HG02884 (cell line): ENCODE measurements at regions not wholly inside any gene's neighbourhood (a gene's known extent, or its start where the extent isn't known, plus 50 kb on each side); places are given as distances from the start of the nearest gene placed in this dataset.
"Not testable (repeated sequence)": the region's sequence is repeated elsewhere in the genome, so short reads cannot be mapped to it uniquely, and the experiment has no call there.

Experiments used
- ATAC-seq: cut with Tn5 transposase; IDR thresholded peaks from one replicate; pipeline ENCODE4 v1.9.1; 2021; ENCODE audit warnings: mild to moderate bottlenecking, moderate library complexity; ENCODE audit not compliant: unreplicated experiment

GRCh38 chr2:20499387-20499786, 52.5 kb downstream of the RHOB start:
- no peak for ATAC-seq

DNA sequence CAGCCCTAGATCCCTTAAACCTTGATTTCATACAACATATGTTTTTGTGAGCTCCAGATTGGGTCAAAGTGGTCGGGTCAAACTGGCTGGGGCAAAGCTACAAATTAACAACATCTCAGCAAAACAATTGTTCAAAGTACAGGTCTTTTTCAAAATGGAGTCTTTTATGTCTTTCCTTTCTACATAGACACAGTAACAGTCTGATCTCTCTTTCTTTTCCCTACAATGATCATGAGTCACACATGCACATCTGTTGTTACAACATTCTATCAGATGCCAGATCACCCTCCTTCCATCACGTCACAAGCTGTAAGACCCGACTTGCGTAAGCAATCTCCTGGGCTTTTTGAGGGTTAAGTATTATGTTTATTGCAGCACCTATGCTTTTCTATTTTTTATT, 55.1 kb downstream of the RHOB start:
- no peak for ATAC-seq

GRCh38 chr2:20502496-20502895, 55.6 kb downstream of the RHOB start:
- ATAC-seq, result not testable (repeated sequence)

- ATAC-seq, result no peak
Observed at GRCh38 chr2:20504174-20504573, 57.3 kb downstream of the RHOB start.

DNA sequence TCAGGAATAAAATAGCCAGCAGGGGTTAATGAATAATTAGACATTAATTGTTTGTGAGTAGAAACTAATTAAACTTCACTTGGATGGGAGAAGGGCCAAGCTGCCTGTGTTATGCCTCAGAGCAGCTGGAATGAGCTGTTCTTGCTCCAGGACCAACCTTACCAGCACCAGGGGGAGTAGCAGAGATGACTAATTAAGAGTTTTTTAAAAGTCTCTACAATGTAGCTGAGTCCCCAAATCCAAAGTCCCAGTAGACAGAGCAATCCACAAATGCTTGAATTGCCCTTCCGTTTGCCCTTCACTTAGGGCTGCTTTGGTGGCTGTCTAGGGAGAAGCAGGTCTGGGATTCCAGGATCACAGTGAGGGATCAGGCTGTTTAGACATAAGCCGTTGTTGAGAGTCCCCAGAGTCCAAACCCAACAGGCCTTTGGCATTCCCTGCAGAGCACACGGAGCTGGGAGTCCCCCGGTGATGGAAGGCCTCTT, 59.4 kb downstream of the RHOB start:
- no peak for ATAC-seq

DNA sequence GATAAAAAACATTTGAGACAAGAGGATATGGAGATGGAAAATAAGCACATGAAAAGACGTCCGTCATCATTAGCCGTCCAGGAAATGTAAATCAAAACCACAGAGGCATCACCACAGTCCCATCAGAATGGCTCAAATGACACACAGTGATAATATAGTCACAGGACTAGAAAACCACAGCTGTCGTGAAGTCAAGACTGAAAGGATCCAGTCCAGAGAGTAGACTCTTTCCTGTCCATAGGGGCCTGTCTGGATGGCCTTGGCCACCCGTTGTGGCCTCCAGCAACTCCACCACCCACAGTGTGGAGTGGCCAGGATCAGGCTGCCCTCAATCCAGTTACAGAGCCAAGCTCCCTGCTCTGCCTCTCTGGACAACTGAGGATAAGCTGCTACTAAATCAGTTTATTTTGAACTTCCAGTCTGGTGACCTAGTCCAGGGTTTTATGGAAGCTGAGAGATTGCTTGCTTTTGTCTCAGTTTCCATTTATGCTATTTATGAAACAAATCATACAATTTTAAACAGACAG, 60.4 kb downstream of the RHOB start:
- peak; percentile 98 for ATAC-seq

DNA sequence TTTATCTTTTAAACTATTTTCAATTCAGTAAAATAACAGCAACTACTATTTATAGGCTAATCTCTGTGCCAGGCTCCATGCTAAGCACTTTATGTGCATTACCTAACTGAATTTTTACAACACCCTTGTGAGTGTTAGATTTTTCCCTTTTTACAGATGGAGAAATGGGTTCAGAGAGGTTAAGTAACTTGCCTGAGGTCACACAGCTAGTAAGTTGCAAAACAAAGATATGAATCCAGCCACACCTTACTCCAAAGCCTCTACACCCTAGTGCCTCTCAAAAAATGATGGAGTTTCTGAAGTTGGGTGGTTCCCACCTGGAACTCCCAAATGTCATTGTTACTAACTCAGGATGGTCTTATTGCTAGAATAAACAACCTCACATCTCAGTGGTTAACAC, 60.8 kb downstream of the RHOB start:
- ATAC-seq, result no peak

DNA sequence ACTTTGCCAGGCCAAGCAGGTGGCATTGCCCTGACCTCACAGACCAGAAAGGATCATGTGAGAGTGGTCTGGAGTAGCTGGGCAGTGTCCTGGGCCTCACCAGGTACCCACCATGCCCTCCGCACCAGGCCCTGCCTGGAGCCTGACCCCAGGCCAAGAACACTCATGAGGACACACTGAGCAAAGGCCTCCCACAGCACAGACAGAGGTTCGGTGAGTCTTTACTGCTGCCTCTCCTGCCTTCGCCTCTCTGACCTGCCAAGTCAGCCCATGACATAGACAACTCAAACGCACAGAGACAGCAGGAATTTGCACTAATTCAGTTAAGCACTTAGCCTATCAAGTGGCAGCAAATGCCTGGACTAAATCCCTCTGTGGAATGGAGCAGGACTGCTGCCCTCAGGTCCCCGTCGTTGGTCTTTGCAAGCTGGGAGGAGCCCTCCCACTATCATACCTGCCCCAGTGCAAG, 62.5 kb downstream of the RHOB start:
- no peak for ATAC-seq

DNA sequence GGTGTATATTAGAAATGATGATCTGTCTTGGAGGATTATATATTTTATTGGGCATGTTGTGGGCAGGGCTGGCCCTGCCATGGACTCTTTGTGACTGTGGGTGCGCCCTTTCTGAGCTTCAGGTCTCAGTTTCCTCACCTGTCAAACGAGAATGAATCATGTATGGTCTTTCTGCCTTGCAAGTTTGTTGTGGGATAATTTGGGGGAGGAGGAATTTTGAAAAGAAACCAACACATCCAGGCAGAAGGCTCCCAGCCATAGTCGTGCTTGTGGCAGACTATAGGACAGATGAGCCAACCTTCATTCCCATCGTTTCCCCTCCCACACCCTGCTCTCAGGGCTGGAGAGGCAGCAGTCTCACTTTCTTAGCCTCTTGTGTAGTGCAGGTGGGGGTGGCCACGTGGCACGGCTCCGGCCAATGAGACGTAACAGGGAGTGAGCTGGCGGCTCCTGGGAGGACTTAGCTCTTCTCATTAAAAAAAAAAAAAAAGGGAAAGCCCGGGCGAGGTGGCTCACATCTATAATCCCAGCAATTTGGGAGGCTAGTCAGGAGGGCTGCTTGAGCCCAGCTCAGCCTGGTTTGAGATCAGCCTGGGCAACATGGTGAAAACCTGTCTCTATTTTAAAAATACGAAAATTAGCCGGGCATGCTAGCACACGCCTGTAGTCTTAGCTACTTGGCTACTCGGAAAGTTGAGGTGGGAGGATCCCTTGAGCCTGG, 63.1 kb downstream of the RHOB start:
- ATAC-seq, result no peak

DNA sequence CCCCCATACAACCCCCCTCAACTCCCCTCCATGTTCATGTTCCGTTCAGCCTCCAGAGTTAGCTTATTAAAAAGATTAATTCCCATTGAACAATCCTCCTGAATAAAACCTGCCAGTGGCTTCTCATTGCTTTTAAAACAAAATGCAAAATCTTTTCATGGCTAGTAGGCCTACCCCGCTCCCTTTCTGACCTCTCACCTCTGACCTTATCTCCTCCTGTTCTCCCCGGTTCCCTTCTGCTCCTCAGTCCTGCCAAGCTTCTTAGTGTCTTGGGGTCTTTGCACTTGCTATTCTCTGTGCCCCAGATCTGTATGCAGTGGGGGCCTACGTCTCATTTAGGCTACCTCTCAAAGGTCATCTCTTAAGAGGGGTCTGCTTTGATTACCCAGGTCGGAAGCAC, 64.3 kb downstream of the RHOB start:
- ATAC-seq, result no peak

- no peak for ATAC-seq
Observed at GRCh38 chr2:20512061-20512605, 65.3 kb downstream of the RHOB start.

DNA sequence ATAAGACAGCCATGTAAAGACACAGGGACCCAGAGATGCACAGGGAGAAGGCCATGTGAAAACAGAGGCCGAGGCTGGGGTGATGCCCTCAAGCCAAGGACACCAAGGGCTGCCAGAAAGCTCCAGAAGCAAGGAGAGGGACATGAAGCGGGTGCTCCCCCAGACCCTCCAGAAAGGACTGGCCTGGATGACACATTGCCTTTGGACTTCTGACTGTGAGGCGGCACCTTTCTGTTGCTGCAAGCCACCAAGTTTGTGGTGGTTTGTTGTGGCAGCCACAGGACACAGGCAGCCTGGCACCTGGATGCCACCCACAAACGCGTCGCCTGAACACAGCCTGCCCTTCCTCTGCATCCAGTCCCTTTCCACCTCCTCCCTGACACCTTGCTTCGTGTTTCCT, 67.1 kb downstream of the RHOB start:
- no peak for ATAC-seq

DNA sequence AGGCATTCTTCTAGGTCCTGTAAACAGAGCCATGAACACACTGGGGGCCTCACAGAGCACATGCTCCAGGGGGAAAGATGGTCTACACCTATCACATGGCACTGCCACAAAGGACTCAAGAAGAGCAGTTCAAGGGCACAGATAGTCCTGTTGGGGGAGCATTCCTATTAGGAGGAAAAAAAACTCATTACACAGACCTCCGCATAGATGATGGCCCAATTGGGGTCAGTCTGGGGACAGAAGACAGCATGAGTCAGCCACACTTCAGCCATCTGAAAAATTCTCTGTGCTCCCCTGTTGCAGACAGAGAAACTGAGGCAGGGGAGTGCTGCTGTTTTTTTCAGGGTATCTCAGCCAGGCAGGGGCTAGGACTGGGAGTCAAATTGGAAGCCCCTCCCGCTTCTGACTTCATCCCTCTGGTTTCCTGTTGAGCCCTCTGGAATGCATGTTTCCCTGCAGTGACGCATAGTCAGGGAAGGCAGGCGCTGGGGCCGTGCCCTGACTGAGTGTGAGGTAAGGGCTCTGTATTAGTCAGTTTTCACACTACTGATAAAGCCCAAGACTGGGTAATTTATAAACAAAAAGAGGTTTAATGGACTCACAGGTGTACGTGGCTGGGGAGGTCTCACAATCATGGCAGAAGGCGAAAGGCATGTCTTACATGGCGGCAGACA, 67.9 kb downstream of the RHOB start:
- no peak for ATAC-seq

GRCh38 chr2:20515290-20516220, 68.7 kb downstream of the RHOB start:
- no peak for ATAC-seq

DNA sequence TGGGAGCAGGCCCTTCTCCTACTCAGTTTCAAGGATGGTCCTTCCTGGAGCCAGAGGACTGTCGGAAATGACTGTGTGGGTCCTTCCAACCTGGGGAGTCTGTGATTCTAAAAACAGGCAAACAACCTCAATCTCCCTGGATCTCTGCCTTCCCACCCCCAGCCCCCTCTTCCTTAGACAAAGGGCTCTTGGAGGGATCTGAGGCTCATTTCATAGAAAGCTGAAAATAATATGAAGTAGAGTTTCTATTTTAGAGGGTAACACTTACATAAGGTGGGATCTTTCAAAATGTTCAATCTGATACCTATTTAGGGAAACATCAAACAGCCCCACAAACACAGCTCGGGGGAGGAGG, 69.4 kb downstream of the RHOB start:
- ATAC-seq, result no peak

DNA sequence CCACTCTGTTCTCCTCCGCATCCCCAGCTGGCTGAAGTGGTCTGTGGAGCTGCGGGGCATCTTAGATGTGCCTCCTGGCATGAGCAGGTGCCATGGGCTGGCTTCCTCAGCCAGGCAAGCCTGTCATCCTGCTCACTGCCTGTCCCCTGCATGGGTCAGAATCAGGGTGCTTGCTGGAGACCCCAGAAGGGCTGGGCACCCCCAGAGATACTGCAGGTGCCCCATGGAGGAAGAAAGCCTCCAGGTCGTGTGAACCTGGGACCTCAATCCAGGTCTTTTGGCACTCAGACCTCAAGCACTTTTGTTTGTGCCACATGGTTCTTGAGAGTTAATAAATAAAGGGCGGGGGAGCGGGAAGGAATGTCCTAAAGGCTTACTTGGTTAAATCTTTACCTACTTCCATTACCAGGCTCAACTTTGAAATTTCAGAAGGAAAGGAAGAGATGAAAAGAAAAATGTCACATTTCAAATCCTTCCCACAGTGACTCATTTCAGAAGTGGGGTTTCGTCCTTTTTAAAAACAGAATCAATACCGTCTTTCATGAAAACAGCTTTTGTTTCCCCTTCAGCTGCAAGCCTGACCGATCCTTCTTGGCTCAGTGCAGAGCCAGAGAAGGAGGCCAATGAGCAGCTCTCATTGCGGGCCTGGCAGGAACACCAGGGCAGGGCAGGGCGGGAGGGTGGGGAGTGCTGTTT, 69.9 kb downstream of the RHOB start:
- peak; percentile 94 for ATAC-seq

- no peak for ATAC-seq
Observed at GRCh38 chr2:20519309-20519708, 72.4 kb downstream of the RHOB start.

DNA sequence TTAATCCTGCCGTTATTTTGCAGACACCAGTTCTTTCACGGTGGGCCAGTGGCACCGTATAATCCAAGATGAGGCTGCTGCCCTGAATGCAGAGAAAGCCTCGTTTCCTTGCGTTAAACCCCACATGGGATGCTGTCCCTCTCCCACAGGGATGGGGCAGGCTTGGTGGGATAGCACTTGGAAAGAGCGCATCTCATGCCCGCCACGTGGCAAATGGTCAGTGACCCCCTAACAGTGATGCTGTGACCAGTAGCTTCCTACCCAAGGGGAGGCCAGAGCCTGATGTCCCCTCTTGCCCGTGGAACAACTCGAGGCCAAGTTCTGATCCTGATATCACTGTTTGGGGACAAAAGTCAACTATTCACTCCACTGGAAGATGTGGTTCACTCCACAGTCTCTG, 73.3 kb downstream of the RHOB start:
- no peak for ATAC-seq

DNA sequence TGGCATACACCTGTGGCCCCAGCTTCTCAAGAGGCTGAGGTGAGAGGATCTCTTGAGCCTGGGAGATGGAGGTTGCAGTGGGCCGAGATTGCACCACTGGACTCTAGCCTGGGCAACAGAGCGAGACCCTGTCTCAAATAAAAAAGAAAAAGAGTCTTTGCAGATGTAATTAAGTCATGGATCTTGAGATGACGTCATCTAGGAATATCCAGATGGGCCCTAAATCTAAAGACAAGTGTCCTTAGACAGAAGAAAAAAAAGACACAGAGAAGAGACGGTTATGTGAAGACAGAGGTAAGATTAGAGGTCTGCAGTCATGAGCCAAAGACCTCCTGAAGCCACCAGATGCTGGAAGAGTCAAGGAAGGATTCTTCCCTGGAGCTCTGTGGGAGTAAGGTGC, 74.3 kb downstream of the RHOB start:
- ATAC-seq, result no peak

DNA sequence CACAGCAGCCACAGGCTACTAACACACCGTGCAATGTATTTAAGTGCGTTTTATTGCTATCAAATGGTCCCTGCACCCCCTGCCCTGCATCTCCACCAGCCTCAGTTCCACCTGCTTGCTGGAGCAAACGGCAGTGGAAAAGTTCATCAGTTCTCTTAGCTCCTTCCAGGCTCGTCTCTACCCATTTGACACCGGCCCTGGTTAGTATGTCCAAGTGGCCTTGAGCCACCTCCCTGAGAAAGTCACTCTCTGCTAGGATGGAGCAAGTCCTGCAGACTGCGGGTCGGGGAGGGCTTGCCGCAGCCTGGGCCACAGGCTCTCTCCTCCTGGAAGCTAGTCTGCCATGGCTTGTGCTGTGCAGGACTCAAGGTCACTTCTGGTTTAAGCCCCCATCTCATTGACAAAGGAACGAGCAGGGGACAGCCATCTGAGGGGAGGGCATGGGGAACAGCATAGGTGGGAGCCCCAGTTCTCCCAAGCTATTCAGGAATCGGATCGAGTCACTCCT, 74.9 kb downstream of the RHOB start:
- ATAC-seq, result no peak
